Mesendoderm (in vitro differentiated cells): ENCODE measurements at regions not wholly inside any gene's neighbourhood (a gene's known extent, or its start where the extent isn't known, plus 50 kb on each side); places are given as distances from the start of the nearest gene placed in this dataset.

ENCODE experiments used
- DNase-seq: peaks from one replicate; pipeline ENCODE4 v3.0.0; 2013
- H2AK5ac ChIP-seq: 2 replicates; pipeline ENCODE4 v1.6.1; 2013; ENCODE audit warnings: low read length, inconsistent platforms
- H2BK120ac ChIP-seq: 2 replicates; pipeline ENCODE4 v1.6.1; 2013; ENCODE audit warnings: low read depth, mild to moderate bottlenecking, low read length, moderate library complexity, mixed read lengths
- H2BK15ac ChIP-seq: replicated peaks from 2 replicates; pipeline ENCODE4 v1.6.1; 2013; ENCODE audit warnings: low read depth, mild to moderate bottlenecking, moderate library complexity
- H2BK5ac ChIP-seq: 2 replicates; pipeline ENCODE4 v1.6.1; 2013; ENCODE audit warnings: low read length, inconsistent platforms
- H3K18ac ChIP-seq: 2 replicates; pipeline ENCODE4 v1.6.1; 2013; ENCODE audit warnings: mild to moderate bottlenecking, low read length, mixed read lengths
- H3K23ac ChIP-seq: one replicate; pipeline ENCODE4 v1.6.1; 2013; ENCODE audit warnings: low read length
- H3K27ac ChIP-seq: 2 replicates; pipeline ENCODE4 v1.5.1; 2013; ENCODE audit warnings: low read depth, mild to moderate bottlenecking, inconsistent platforms, low read length, moderate library complexity
- H3K27me3 ChIP-seq: 2 replicates; pipeline ENCODE4 v1.6.1; 2013; ENCODE audit warnings: low read length, control low read depth, mild to moderate bottlenecking, inconsistent platforms; ENCODE audit not compliant: insufficient read depth, poor library complexity
- H3K36me3 ChIP-seq: 2 replicates; pipeline ENCODE4 v1.6.1; 2013; ENCODE audit warnings: low read length, inconsistent platforms; ENCODE audit not compliant: control insufficient read depth, insufficient read depth
- H3K4ac ChIP-seq: one replicate; pipeline ENCODE4 v1.6.1; 2013; ENCODE audit warnings: low read depth, mild to moderate bottlenecking, low read length, moderate library complexity
- H3K4me1 ChIP-seq: 2 replicates; pipeline ENCODE4 v1.6.1; 2013; ENCODE audit warnings: low read depth, low read length, inconsistent platforms; ENCODE audit not compliant: control insufficient read depth
- H3K4me2 ChIP-seq: 2 replicates; pipeline ENCODE4 v1.6.1; 2013; ENCODE audit warnings: low read length
- H3K4me3 ChIP-seq: 2 replicates; pipeline ENCODE4 v1.5.1; 2013; ENCODE audit warnings: mild to moderate bottlenecking, low read length
- H3K56ac ChIP-seq: one replicate; pipeline ENCODE4 v1.6.1; 2013; ENCODE audit warnings: low read length
- H3K79me1 ChIP-seq: 2 replicates; pipeline ENCODE4 v1.6.1; 2013; ENCODE audit warnings: low read length, inconsistent platforms
- H3K79me2 ChIP-seq: 2 replicates; pipeline ENCODE4 v1.6.1; 2013; ENCODE audit warnings: mild to moderate bottlenecking, low read length; ENCODE audit not compliant: control insufficient read depth, insufficient read depth
- H3K9ac ChIP-seq: 2 replicates; pipeline ENCODE4 v1.6.1; 2013; ENCODE audit warnings: low read length, inconsistent platforms
- H4K5ac ChIP-seq: one replicate; pipeline ENCODE4 v1.6.1; 2013; ENCODE audit warnings: low read length
- H4K8ac ChIP-seq: one replicate; pipeline ENCODE4 v1.6.1; 2013; ENCODE audit warnings: low read depth, mild to moderate bottlenecking, control low read depth, low read length, moderate library complexity
- WGBS: extraction: QIAGEN DNeasy Blood & Tissue Kit; methylation state at CpG from one replicate; pipeline ENCODE4 v1.1.7; 2013; ENCODE audit warnings: low lambda C conversion rate, missing lambda C conversion rate; ENCODE audit not compliant: insufficient coverage; ENCODE audit errors: extremely low coverage; 5-methylcytosine and 5-hydroxymethylcytosine counted together

DNA sequence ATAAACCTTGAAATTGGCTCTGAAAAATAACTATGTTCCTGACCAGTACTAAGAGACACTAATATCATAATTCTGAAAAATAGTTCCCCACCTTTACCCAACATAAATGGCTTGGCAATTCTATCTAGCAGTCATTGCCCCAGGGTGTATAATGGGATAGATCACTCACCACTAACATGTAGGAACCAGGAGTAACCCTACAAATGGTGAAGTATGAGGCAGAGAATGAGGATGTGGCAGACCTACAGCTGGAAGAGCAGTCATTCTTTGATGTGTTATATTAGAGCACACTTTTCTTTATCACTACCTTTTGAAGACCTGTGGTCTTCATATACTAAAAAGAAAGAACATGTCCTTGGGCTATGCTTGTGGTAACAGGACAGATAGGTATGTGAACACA lies 136.5 kb upstream of the SYNDIG1 start:
- H3K9ac ChIP-seq: no peak overlapping the region
- no peaks in the 10 kb centered on the region for H3K27me3 ChIP-seq
- no peak overlapping the region for H4K5ac ChIP-seq
- no peak overlapping the region for H3K18ac ChIP-seq
- H3K4me2 ChIP-seq: no peak overlapping the region
- H2BK5ac ChIP-seq: no peak overlapping the region
- H3K79me2 ChIP-seq: no peaks in the 10 kb centered on the region
- no peak overlapping the region for H2AK5ac ChIP-seq
- no peaks in the 10 kb centered on the region for H3K79me1 ChIP-seq
- no peaks in the 10 kb centered on the region for H3K36me3 ChIP-seq
- H2BK120ac ChIP-seq: no peak overlapping the region
- H3K23ac ChIP-seq: no peak overlapping the region
- no peak overlapping the region for H2BK15ac ChIP-seq
- H3K4me1 ChIP-seq: no peaks in the 10 kb centered on the region
- H3K4ac ChIP-seq: no peak overlapping the region
- no peak for DNase-seq
- H3K4me3 ChIP-seq: no peak overlapping the region
- no peak overlapping the region for H4K8ac ChIP-seq
- no peak overlapping the region for H3K27ac ChIP-seq
- H3K56ac ChIP-seq: no peak overlapping the region

DNA sequence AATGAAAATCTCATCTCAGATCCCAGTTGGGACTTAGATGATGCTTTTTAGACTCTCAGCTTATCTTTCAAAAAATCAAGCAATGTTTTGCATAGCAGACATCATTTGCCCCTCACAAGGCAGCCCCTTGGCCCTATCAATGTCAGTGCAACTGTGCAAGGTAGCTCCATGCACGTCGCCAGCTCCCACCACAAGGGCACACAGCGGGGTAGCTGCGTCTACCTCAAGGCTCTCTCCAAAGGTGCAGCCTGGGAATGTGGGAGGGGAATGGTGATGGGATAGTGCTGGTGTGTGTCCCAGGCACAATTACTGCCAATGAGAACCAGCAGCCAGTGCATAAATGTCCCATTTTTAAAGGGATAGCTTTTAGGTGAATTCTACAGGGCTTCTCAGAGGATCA lies 137.5 kb upstream of the SYNDIG1 start:
- no CpG with 5 or more reads among the region's 4 CpGs for WGBS
- no peak for DNase-seq
- no peak overlapping the region for H3K23ac ChIP-seq
- no peak overlapping the region for H3K4ac ChIP-seq
- no peaks in the 10 kb centered on the region for H3K4me1 ChIP-seq
- H3K4me3 ChIP-seq: no peak overlapping the region
- H3K18ac ChIP-seq: no peak overlapping the region
- no peak overlapping the region for H3K27ac ChIP-seq
- no peak overlapping the region for H3K56ac ChIP-seq
- H3K9ac ChIP-seq: no peak overlapping the region
- H3K79me2 ChIP-seq: no peaks in the 10 kb centered on the region
- no peak overlapping the region for H2BK5ac ChIP-seq
- H3K79me1 ChIP-seq: no peaks in the 10 kb centered on the region
- H3K4me2 ChIP-seq: no peak overlapping the region
- H3K36me3 ChIP-seq: no peaks in the 10 kb centered on the region
- no peak overlapping the region for H4K5ac ChIP-seq
- no peaks in the 10 kb centered on the region for H3K27me3 ChIP-seq
- no peak overlapping the region for H2BK15ac ChIP-seq
- no peak overlapping the region for H4K8ac ChIP-seq
- no peak overlapping the region for H2AK5ac ChIP-seq
- H2BK120ac ChIP-seq: no peak overlapping the region

DNA sequence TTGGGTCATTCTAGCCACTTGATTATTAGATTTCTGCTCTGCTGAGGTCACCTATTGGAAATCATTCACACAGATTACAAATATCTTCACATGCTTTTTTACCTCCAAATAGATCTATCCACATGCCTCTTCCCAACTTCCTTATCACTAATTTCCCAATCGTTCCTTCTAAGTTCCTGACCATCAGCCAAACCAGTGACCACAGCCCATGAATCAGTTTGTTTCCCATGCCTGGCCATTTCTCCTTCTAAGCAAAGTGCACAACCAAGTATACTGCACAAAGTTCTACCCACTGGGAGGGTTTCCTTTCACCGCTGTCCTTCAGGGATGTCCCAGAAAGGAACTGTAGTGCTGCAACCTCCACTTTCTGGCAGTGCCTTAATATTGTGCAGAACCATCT lies 140.5 kb upstream of the SYNDIG1 start:
- Histone ChIP-seq H3K79me1 (no peaks in the 10 kb centered on the region), H3K36me3 (no peaks in the 10 kb centered on the region), H3K18ac (no peak overlapping the region), H3K4me2 (no peak overlapping the region), H4K5ac (no peak overlapping the region), H3K56ac (no peak overlapping the region), H3K4me3 (no peak overlapping the region), H2BK15ac (no peak overlapping the region), H2AK5ac (no peak overlapping the region), H3K27me3 (no peaks in the 10 kb centered on the region), H3K23ac (no peak overlapping the region), H3K4me1 (no peaks in the 10 kb centered on the region), H2BK120ac (no peak overlapping the region), H4K8ac (no peak overlapping the region), H3K4ac (no peak overlapping the region), H3K27ac (no peak overlapping the region), H3K9ac (no peak overlapping the region), H2BK5ac (no peak overlapping the region), H3K79me2 (no peaks in the 10 kb centered on the region)
- DNase-seq: no peak
- 100% methylated on average over 1 of the region's 2 CpGs for WGBS

DNA sequence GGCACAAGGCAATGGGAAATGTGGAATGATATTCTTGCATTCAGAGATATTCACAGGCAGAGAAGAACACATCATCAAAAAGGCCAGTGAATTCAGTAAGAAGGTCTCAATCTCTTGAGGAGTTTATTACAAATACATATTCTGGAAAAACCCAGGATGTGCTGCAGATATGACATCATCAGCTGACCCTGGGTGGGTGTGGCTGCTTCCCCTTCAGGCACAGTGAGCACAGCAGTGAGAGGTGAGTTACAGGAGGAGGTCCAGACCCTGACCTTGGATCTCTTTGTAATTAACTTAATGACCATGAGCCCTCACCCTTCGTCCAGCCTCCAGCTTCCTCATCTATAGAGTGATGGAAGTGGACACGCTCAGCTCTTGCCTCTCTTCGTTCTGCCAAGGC lies 147.5 kb upstream of the SYNDIG1 start:
- DNase-seq: no peak
- no peaks in the 10 kb centered on the region for H3K79me1 ChIP-seq
- no peaks in the 10 kb centered on the region for H3K36me3 ChIP-seq
- no peak overlapping the region for H4K8ac ChIP-seq
- H3K4me2 ChIP-seq: no peak overlapping the region
- H2BK15ac ChIP-seq: no peak overlapping the region
- no peak overlapping the region for H3K27ac ChIP-seq
- H3K23ac ChIP-seq: no peak overlapping the region
- no peaks in the 10 kb centered on the region for H3K27me3 ChIP-seq
- H4K5ac ChIP-seq: no peak overlapping the region
- no peak overlapping the region for H3K56ac ChIP-seq
- no peak overlapping the region for H2AK5ac ChIP-seq
- H3K18ac ChIP-seq: no peak overlapping the region
- no peak overlapping the region for H3K9ac ChIP-seq
- no peak overlapping the region for H2BK5ac ChIP-seq
- WGBS: no CpG with 5 or more reads among the region's 3 CpGs
- no peaks in the 10 kb centered on the region for H3K4me1 ChIP-seq
- no peak overlapping the region for H3K4ac ChIP-seq
- H3K4me3 ChIP-seq: no peak overlapping the region
- no peaks in the 10 kb centered on the region for H3K79me2 ChIP-seq
- no peak overlapping the region for H2BK120ac ChIP-seq

DNA sequence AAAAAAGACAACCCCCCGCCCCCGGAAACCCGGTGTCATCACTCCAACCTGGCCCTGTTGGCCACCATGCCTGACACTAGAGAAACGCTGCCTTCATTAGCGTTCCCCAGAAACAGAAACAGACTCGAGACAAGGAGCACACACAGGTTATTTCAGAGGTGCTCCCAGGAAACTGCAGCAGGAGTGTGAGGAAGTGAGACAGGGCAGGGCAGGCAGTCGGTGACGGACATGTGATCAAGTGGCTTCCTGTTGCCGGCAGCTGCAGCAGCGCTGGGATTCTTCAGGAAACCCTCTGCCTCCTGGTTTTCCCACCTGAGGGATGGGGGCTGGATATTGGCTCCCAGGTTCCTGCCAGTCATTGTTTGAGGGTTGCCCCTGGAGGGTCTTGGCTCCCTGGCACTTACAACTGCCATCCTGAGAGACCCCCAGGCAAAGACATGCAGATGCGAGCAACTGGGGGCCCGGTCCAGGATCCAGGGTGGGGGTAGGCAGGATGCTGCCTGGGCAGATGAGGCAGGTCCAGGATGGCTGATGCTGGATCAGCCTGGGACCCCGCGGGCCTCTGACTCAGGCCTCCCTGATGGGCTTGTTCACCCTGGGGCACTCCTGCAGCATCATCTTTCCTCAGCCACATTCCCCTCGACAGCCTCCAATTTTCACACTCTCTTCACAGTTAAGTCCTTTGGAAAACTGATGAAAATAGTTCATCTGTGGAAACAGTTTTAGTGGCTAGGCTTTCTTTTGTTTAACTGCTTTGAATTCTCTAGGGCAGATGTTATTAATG lies 150.7 kb upstream of the SYNDIG1 start:
- H3K36me3 ChIP-seq: no peaks in the 10 kb centered on the region
- H4K8ac ChIP-seq: no peak overlapping the region
- H3K79me2 ChIP-seq: no peaks in the 10 kb centered on the region
- no peak overlapping the region for H3K27ac ChIP-seq
- no peak overlapping the region for H2AK5ac ChIP-seq
- no peak overlapping the region for H2BK15ac ChIP-seq
- H4K5ac ChIP-seq: no peak overlapping the region
- H3K23ac ChIP-seq: no peak overlapping the region
- H3K4ac ChIP-seq: no peak overlapping the region
- peak; percentile 20 for DNase-seq
- WGBS: no CpG with 5 or more reads among the region's 15 CpGs
- H3K4me1 ChIP-seq: no peaks in the 10 kb centered on the region
- no peaks in the 10 kb centered on the region for H3K27me3 ChIP-seq
- no peak overlapping the region for H2BK120ac ChIP-seq
- H3K4me2 ChIP-seq: no peak overlapping the region
- no peaks in the 10 kb centered on the region for H3K79me1 ChIP-seq
- H3K9ac ChIP-seq: no peak overlapping the region
- H3K18ac ChIP-seq: no peak overlapping the region
- H2BK5ac ChIP-seq: no peak overlapping the region
- no peak overlapping the region for H3K56ac ChIP-seq
- H3K4me3 ChIP-seq: no peak overlapping the region

DNA sequence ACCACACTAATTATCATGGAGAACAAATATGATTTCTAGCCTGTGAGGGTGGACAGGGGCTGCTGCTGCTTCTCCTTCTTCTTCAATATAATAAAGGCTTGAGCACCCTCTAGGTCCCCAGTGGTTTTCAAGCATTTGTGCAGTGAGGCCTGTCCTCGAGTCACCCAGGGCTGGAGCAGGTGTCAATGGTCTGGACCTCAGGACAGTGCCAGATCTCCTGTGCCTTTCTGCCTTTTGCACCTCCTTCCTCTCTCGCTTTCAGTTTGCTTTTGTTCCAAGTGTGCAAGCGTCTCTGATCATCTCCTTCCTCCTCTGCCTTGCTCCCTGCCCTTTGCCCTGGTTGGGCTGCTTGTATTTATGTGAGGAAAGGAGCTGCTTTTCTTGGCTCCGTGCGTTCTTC lies 152.2 kb upstream of the SYNDIG1 start:
- Histone ChIP-seq H3K18ac (no peak overlapping the region), H2BK120ac (no peak overlapping the region), H3K27me3 (no peaks in the 10 kb centered on the region), H3K56ac (no peak overlapping the region), H3K4me3 (no peak overlapping the region), H2AK5ac (no peak overlapping the region), H2BK15ac (no peak overlapping the region), H3K36me3 (no peaks in the 10 kb centered on the region), H4K5ac (no peak overlapping the region), H3K4me1 (no peaks in the 10 kb centered on the region), H3K79me1 (no peaks in the 10 kb centered on the region), H3K79me2 (no peaks in the 10 kb centered on the region), H3K27ac (no peak overlapping the region), H3K23ac (no peak overlapping the region), H3K4me2 (no peak overlapping the region), H3K4ac (no peak overlapping the region), H3K9ac (no peak overlapping the region), H2BK5ac (no peak overlapping the region), H4K8ac (no peak overlapping the region)
- no peak for DNase-seq
- no CpG with 5 or more reads among the region's 5 CpGs for WGBS
